Midbrain (tissue), 1 donor: ENCODE measurements at regions not wholly inside any gene's neighbourhood (a gene's known extent, or its start where the extent isn't known, plus 50 kb on each side); places are given as distances from the start of the nearest gene placed in this dataset.

ENCODE experiments used
- DNase-seq: peaks from one replicate; lab custom pipeline; 2025; lab: John Stamatoyannopoulos, UW

- DNase-seq, result no peak
Observed at GRCh38 chr4:11487139-11487538, 58.4 kb upstream of the HS3ST1 start.

- DNase-seq, result no peak
Observed at GRCh38 chr4:11485926-11486325, 57.2 kb upstream of the HS3ST1 start.

- DNase-seq, result no peak
Observed at GRCh38 chr4:11484531-11484930, 55.8 kb upstream of the HS3ST1 start.

GRCh38 chr4:11483046-11483445, 54.4 kb upstream of the HS3ST1 start:
- DNase-seq, result no peak

- DNase-seq, result peak; percentile 47
Observed at GRCh38 chr4:11480683-11481082, 52.0 kb upstream of the HS3ST1 start.
